GM19043 (cell line): ENCODE measurements at regions not wholly inside any gene's neighbourhood (a gene's known extent, or its start where the extent isn't known, plus 50 kb on each side); places are given as distances from the start of the nearest gene placed in this dataset.

Source experiments
- ATAC-seq: cut with Tn5 transposase; IDR thresholded peaks from one replicate; pipeline ENCODE4 v1.9.1; 2021; ENCODE audit warnings: low read depth; ENCODE audit not compliant: unreplicated experiment

- no peak for ATAC-seq
Observed at GRCh38 chr2:76330865-76331264, 620.1 kb upstream of the GCFC2 start.

- no peak for ATAC-seq
Observed at GRCh38 chr2:76326636-76327035, 615.9 kb upstream of the GCFC2 start.

- ATAC-seq = no peak
Observed at GRCh38 chr2:76323381-76323780, 612.7 kb upstream of the GCFC2 start.

GRCh38 chr2:76320716-76321115 is 610.0 kb upstream of the GCFC2 start:
- ATAC-seq = no peak

- no peak for ATAC-seq
Observed at GRCh38 chr2:76318848-76319360, 608.2 kb upstream of the GCFC2 start.

- ATAC-seq = no peak
Observed at GRCh38 chr2:76316691-76317090, 606.0 kb upstream of the GCFC2 start.

GRCh38 chr2:76314271-76315020 is 603.7 kb upstream of the GCFC2 start:
- ATAC-seq = no peak

- ATAC-seq = no peak
Observed at GRCh38 chr2:76312236-76312635, 601.5 kb upstream of the GCFC2 start.

GRCh38 chr2:76311728-76312127 is 601.0 kb upstream of the GCFC2 start:
- ATAC-seq = no peak

GRCh38 chr2:76310894-76311633 is 600.3 kb upstream of the GCFC2 start:
- ATAC-seq = no peak

GRCh38 chr2:76307495-76307894 is 596.8 kb upstream of the GCFC2 start:
- ATAC-seq = no peak

GRCh38 chr2:76298041-76298440 is 587.3 kb upstream of the GCFC2 start:
- ATAC-seq = no peak

- ATAC-seq = no peak
Observed at GRCh38 chr2:76296438-76296837, 585.7 kb upstream of the GCFC2 start.

GRCh38 chr2:76295762-76296161 is 585.0 kb upstream of the GCFC2 start:
- ATAC-seq = no peak

GRCh38 chr2:76288598-76288997 is 577.9 kb upstream of the GCFC2 start:
- no peak for ATAC-seq

- ATAC-seq = no peak
Observed at GRCh38 chr2:76288146-76288545, 577.4 kb upstream of the GCFC2 start.

GRCh38 chr2:76283350-76283749 is 572.6 kb upstream of the GCFC2 start:
- ATAC-seq = no peak

- ATAC-seq = no peak
Observed at GRCh38 chr2:76281156-76281841, 570.6 kb upstream of the GCFC2 start.

- ATAC-seq = no peak
Observed at GRCh38 chr2:76280686-76281085, 570.0 kb upstream of the GCFC2 start.

GRCh38 chr2:76279142-76279541 is 568.4 kb upstream of the GCFC2 start:
- no peak for ATAC-seq

- no peak for ATAC-seq
Observed at GRCh38 chr2:76275788-76276187, 565.1 kb upstream of the GCFC2 start.
